GM13977 (cell line): ENCODE measurements at regions not wholly inside any gene's neighbourhood (a gene's known extent, or its start where the extent isn't known, plus 50 kb on each side); places are given as distances from the start of the nearest gene placed in this dataset.

Experiments used
- DNase-seq: peaks from one replicate; pipeline ENCODE4 v3.0.0; 2012; ENCODE audit warnings: low spot score
- CTCF ChIP-seq: IDR thresholded peaks from 2 replicates; pipeline ENCODE4 v1.5.1; 2012; ENCODE audit warnings: mild to moderate bottlenecking, control low read depth; ENCODE audit not compliant: insufficient read depth; ENCODE audit errors: extremely low read depth, missing control alignments
- in situ Hi-C: fragments of 300-500 bp; cut with MboI; formaldehyde crosslinking; loops from one replicate; pipeline ENCODE4 v1.12.0; 2022; ENCODE audit warnings: low sequenced_read_pairs, low pct_unique_long_range_greater_than_20kb, mixed read lengths, inconsistent platforms; ENCODE audit not compliant: unreplicated experiment

GRCh38 chr3:5309602-5310001 is 122.1 kb downstream of the EDEM1 start:
- no peak for DNase-seq
- in situ Hi-C loops: loop anchor here (25.0 kb wide), 1 partner anchor 1478 kb away; no protein-coding TSS in a partner anchor
- TF ChIP-seq CTCF: no peak

GRCh38 chr3:5310509-5310908 is 123.0 kb downstream of the EDEM1 start:
- in situ Hi-C loops: loop anchor here (25.0 kb wide), 1 partner anchor 1477 kb away; no protein-coding TSS in a partner anchor
- TF ChIP-seq CTCF: no peak

GRCh38 chr3:5312290-5312689 is 124.8 kb downstream of the EDEM1 start:
- in situ Hi-C loops: loop anchor here (25.0 kb wide), 1 partner anchor 1475 kb away; no protein-coding TSS in a partner anchor
- DNase-seq: no peak
- TF ChIP-seq CTCF: no peak

More at GRCh38 chr3:5310509-5310908, 123.0 kb downstream of the EDEM1 start:
- no peak for DNase-seq

- TF ChIP-seq CTCF: no peak
- DNase-seq: no peak
- in situ Hi-C loops: loop anchor here (25.0 kb wide), 1 partner anchor 1472 kb away; no protein-coding TSS in a partner anchor
These were observed 127.4 kb downstream of the EDEM1 start for GRCh38 chr3:5314897-5315296.

- no peak for DNase-seq
- in situ Hi-C loops: loop anchor here (25.0 kb wide), 1 partner anchor 1470 kb away; no protein-coding TSS in a partner anchor
- no peak for TF ChIP-seq CTCF
These were observed 130.1 kb downstream of the EDEM1 start for GRCh38 chr3:5317557-5317956.

- in situ Hi-C loops: loop anchor here (25.0 kb wide), 1 partner anchor 1468 kb away; no protein-coding TSS in a partner anchor
- no peak for TF ChIP-seq CTCF
- DNase-seq: no peak
These were observed 131.9 kb downstream of the EDEM1 start for GRCh38 chr3:5319454-5319853.
